Heart left ventricle (tissue), 13 donors: ENCODE measurements at regions not wholly inside any gene's neighbourhood (a gene's known extent, or its start where the extent isn't known, plus 50 kb on each side); places are given as distances from the start of the nearest gene placed in this dataset.

Source experiments
- CTCF ChIP-seq, 12 donors: fragments of 200-600 bp; sonication (generic) in 4 of 12; IDR thresholded peaks; one replicate each; pipeline versions ENCODE4 v1.5.0 to v1.8.0; 2018 to 2022; ENCODE audit warnings: antibody characterized with exemption in 12 of 12, mild to moderate bottlenecking in 5 of 12
- POLR2A ChIP-seq, 2 donors: fragments of 450-650 bp; IDR thresholded peaks; one replicate each; pipeline ENCODE4 v1.6.1; 2017; ENCODE audit warnings: antibody characterized with exemption in 2 of 2, mild to moderate bottlenecking in 2 of 2, moderate library complexity in 2 of 2
- donor health status: ischemic (EF 13 %, LVEDD 7.1; RV severe dilation, severe dysfunction).
- donor health status: DM: no; HTN: yes; CAD: no.
- donor health status: DM: no; HTN: no; CAD: no.
- donor health status: ischemic (EF 25% LVEDD 6.9; RV normal size, moderate dysfunction).
- donor health status: ischemic (EF 25% LVEDD 5.7; RV mildly dilated, moderate dysfunction).
- donor health status: ischemic (EF 35%, LVEDD 5.7; RV mildly dilated, moderate dysfunction).
- donor health status: nonischemic (EF 11% LVEDD 7.7; RV severe dilation, severe dysfunction).
- donor health status: DM: yes; HTN: yes; CAD: no.
- donor health status: PGD.
- donor health status: ischemic (EF 29% LVEDD 5.4; RV normal size, mild dysfunction).
- donor health status: nonischemic (EF 23%, LVEDD 6.1; RV moderate dilation, normal function).

- no peak for TF ChIP-seq CTCF (IDR thresholded peaks at IDR 0.05)
- no peak for TF ChIP-seq POLR2A (IDR thresholded peaks at IDR 0.05)
These were observed 274.9 kb downstream of the HAO1 start for GRCh38 chr20:7665376-7665775.
